Daoy (cell line): ENCODE measurements at regions not wholly inside any gene's neighbourhood (a gene's known extent, or its start where the extent isn't known, plus 50 kb on each side); places are given as distances from the start of the nearest gene placed in this dataset.
"Not testable (repeated sequence)": the region's sequence is repeated elsewhere in the genome, so short reads cannot be mapped to it uniquely, and the experiment has no call there.

ENCODE experiments used
- DNase-seq: peaks from one replicate; pipeline ENCODE4 v3.0.0-alpha.2; 2015; ENCODE audit warnings: low read depth

- DNase-seq, result not testable (repeated sequence)
Measured at GRCh38 chr2:131738996-131739434, 211.3 kb downstream of the CCDC74A start.

DNA sequence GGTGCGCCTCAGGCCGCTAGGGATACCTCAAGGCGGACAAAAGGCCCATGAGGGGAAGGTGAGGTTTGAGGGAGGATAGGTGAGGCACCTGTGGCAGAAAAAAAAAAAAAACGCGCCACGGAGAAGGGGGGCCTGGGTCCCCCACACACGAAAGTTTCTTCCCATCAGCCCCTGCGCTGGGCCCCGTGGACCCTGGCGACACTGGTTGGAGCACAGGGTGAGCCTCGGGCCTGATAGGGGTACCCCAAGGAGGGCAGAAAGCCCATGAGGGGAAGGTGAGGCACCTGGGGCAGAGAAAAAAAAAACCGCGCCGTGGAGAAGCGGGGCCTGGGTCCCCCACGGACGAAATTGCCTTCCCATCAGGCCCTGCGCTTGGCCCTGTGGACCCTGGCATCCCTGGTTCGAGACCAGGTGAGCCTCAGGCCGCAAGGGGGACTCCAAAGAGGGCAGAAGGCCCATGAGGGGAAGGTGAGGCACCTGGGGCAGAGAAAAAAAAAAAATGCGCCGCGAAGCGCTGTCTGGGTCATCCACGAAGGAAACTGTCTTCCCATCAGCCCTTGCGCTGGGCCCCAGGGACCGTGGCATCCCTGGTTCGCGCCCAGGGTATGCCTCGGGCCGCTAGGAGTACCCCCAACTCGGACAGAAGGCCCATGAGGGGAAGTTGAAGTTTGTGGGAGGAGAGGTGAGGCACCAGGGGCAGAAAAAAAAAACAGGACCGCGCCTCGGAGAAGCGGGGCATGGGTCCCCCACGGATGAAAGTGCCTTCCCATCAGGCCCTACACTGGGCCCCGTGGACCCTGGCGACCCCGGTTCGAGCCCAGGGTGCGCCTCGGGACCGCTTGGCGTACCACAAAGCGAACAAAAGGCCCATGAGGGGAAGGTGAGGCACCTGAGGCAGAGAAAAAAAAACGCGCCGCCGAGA lies 226.2 kb downstream of the CCDC74A start:
- no peak for DNase-seq

GRCh38 chr2:131754929-131755720 lies 227.4 kb downstream of the CCDC74A start:
- no peak for DNase-seq

- DNase-seq, result no peak
Measured at GRCh38 chr2:131756141-131756907, 228.6 kb downstream of the CCDC74A start.

- not testable (repeated sequence) for DNase-seq
Measured at GRCh38 chr2:131758941-131759340, 231.3 kb downstream of the CCDC74A start.

DNA sequence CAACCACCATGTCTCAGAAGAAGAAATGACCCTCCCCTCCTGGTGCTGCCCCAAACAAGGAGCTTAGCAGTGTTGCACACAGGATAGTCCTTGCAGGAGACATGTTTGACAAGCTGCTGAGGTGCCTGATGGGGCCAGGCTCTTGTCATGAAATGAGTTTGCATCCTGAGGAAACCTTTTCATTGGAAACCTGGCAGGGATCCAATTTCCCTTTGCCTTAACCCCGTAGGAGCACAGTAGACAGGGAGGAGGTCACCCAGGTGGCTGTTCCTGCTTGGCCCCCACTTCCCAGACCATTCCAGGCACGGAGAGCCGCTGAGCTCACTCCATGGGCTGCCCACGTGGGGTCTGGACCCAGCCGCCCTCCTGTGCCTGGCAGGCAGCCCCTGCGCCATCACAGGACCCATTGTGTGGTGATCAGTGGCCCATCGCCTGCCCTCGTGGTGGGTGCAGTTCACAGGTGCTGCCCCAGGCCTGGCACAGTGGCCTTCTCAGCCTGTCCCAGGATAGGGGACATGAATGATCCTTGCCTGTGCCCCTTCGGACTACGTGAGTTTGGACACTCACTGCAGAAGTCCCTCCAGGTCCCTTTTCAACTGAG lies 247.4 kb downstream of the CCDC74A start:
- DNase-seq, result not testable (repeated sequence)

DNA sequence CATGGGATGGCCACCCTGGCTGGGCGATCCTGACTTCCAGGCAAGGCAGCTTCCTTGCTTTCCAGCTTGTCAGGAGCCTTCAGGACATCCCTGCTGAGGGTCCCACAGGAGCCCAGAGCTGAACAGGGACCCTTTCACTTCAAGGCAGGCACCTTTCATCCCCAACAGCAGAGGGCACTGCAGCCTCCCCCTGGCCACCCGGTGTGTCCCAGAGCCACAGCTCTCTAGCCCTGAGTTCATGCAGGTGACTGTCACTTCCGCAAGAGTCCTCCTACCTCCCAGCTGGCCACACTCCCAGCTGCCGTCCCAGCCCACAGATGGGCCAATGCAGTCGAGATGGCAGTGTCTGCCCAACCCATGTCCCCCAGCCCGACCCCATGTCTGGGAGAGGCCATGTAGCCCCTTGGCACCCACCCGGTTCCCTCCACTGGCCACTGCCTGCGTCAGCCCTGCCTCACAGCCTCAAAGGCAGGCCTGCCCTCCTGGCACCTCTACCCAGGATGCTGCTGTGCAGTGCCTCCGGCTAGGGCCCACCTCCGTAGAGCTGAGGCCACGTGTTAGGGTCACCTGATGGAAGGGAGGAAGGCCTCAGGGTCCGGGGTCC lies 248.3 kb downstream of the CCDC74A start:
- DNase-seq, result not testable (repeated sequence)

- DNase-seq, result not testable (repeated sequence)
Measured at GRCh38 chr2:131780446-131780845, 252.8 kb downstream of the CCDC74A start.

GRCh38 chr2:131801210-131801744 lies 273.6 kb downstream of the CCDC74A start:
- DNase-seq, result no peak

GRCh38 chr2:131801745-131802350 lies 274.2 kb downstream of the CCDC74A start:
- peak; percentile 68 for DNase-seq

DNA sequence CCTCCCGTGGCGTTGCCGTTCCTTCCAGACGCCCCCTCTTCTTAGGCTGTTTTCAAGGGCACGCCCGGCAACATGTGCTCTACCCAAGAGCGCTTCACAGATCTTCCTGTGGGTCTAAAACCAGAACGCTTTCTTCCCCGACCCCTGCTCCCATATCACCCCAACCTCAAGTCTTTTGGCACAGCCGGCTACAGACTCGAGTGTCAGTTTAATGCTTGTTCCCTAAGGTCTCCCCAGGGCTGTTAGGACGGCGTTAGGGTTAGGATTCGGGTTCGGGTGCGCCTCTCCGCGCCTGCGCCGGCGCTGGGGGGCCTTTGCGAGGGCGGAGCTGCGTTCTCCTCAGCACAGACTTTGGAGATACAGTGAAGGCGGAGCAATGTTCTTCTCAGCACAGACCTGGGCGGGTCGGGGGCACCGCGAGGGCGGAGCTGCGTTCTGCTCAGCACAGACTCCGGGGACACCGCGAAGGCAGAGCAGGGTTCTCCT lies 274.7 kb downstream of the CCDC74A start:
- DNase-seq, result peak; percentile 7

- DNase-seq, result not testable (repeated sequence)
Measured at GRCh38 chr2:131803237-131803636, 275.5 kb downstream of the CCDC74A start.

DNA sequence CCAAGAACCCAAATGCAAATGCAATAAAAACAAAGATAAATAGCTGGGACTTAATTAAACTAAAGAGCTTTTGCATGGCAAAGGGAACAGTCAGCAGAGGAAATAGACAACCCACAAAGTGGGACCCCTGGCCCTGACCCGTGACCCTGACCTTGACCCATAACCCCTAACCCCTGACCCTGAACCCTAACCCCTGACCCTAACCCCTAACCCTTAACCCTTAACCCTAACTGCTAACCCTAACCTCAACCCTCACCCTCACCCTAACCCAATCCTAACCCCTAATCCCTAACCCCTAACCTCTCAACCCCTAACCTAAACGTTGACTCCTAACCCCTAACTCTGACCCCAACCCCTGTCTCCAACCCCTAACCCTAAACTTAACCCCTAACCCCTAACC lies 284.9 kb downstream of the CCDC74A start:
- not testable (repeated sequence) for DNase-seq

- DNase-seq, result not testable (repeated sequence)
Measured at GRCh38 chr2:131813378-131813777, 285.7 kb downstream of the CCDC74A start.

DNA sequence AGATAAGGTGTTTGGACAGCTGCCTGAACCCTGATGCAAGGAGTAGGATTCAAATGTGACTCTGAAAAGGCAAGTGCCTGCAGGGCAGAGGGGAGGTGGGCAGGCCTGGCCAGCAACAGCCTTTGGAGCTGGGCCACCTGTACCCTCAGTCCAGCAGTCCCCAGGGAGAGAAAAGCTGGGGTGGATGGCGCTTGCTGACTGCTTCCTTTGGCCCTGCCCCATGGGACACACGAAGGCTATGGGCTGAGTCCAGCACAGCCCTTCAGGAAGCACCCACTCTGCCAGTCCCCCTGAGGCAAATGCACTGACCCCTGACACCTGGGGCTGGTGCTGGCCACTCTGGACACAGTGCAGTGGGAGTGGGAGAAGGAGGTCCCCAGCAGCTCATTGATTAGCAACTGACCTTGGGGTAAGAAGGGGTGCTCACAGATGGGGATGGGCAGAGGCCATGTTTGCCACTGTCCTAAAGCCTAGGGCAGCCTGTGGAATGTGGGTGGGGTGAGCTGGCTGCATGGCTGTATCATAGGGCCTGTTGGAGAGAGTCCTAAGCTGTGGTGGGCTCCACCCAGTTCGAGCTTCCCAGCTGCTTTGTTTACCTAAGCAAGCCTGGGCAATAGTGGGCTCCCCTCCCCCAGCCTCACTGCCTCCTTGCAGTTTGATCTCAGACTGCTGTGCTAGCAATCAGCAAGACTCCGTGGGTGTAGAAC lies 290.7 kb downstream of the CCDC74A start:
- not testable (repeated sequence) for DNase-seq

DNA sequence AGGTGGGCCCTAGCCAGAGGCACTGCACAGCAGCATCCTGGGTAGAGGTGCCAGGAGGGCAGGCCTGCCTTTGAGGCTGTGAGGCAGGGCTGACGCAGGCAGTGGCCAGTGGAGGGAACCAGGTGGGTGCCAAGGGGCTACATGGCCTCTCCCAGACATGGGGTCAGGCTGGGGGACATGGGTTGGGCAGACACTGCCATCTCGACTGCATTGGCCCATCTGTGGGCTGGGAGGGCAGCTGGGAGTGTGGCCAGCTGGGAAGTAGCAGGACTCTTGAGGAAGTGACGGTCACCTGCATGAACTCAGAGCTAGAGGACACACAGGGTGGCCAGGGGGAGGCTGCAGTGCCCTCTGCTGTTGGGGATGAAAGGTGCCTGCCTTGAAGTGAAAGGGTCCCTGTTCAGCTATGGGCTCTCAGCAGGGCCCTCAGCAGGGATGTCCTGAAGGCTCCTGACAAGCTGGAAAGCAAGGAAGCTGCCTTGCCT lies 294.6 kb downstream of the CCDC74A start:
- not testable (repeated sequence) for DNase-seq

- DNase-seq, result not testable (repeated sequence)
Measured at GRCh38 chr2:131823058-131823457, 295.4 kb downstream of the CCDC74A start.

GRCh38 chr2:131824986-131825385 lies 297.3 kb downstream of the CCDC74A start:
- DNase-seq, result not testable (repeated sequence)
